Colonic mucosa (tissue), 4 donors: ENCODE measurements at regions not wholly inside any gene's neighbourhood (a gene's known extent, or its start where the extent isn't known, plus 50 kb on each side); places are given as distances from the start of the nearest gene placed in this dataset.

Experiments
- DNase-seq: peaks from one replicate; pipeline ENCODE4 v3.0.0-alpha.2; 2020
- H3K27ac ChIP-seq: fragments of 200-600 bp; one replicate; pipeline ENCODE4 v1.8.0; 2021
- H3K27me3 ChIP-seq: fragments of 200-600 bp; one replicate; pipeline ENCODE4 v1.8.0; 2021
- H3K36me3 ChIP-seq: fragments of 200-600 bp; one replicate; pipeline ENCODE4 v1.8.0; 2021
- H3K4me1 ChIP-seq: fragments of 200-600 bp; one replicate; pipeline ENCODE4 v1.8.0; 2021; ENCODE audit warnings: mild to moderate bottlenecking
- H3K4me3 ChIP-seq: fragments of 200-600 bp; one replicate; pipeline ENCODE4 v1.8.0; 2021
- H3K9ac ChIP-seq, 2 donors: one replicate each; pipeline ENCODE4 v1.7.0; 2013; ENCODE audit warnings: control low read depth in 2 of 2, low read depth in 2 of 2, low read length in 2 of 2
- H3K9me3 ChIP-seq: fragments of 200-600 bp; one replicate; pipeline ENCODE4 v1.8.0; 2021
- intact Hi-C: fragments of 100-400 bp; cut with DNase I; formaldehyde crosslinking; loops from one replicate; pipeline ENCODE4 v1.14.1; 2022
- TF ChIP-seq, protein P1 (sequence below): fragments of 200-600 bp; IDR thresholded peaks from one replicate; pipeline ENCODE4 v1.8.0; 2022; ENCODE audit warnings: antibody characterized with exemption, mild to moderate bottlenecking
- donor health status: healthy.
- donor health status: DM: no; HTN: no; CAD: no.
- donor health status: DM: no; HTN: no; CAD: no.

DNA sequence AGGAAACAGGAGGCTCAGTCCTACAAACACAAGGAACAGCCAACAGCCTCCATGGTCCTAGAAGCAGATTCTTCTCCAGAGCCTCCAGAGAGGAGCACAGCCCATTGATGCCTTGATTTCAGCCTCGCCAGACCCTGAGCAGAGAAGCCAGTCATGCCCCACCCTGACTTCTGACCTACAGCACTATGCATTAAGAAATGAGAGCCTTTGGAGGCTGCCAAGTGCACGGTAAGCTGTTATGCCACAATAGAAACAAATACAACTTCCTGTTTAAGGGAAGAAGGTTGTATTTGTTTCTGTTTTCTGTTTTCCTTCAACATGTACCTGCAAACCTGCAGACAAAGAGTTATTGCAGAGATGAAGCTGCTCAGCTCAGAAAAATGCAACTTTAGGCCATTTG lies 181.3 kb upstream of the AGAP1 start:
- TF ChIP-seq, protein P1, sequence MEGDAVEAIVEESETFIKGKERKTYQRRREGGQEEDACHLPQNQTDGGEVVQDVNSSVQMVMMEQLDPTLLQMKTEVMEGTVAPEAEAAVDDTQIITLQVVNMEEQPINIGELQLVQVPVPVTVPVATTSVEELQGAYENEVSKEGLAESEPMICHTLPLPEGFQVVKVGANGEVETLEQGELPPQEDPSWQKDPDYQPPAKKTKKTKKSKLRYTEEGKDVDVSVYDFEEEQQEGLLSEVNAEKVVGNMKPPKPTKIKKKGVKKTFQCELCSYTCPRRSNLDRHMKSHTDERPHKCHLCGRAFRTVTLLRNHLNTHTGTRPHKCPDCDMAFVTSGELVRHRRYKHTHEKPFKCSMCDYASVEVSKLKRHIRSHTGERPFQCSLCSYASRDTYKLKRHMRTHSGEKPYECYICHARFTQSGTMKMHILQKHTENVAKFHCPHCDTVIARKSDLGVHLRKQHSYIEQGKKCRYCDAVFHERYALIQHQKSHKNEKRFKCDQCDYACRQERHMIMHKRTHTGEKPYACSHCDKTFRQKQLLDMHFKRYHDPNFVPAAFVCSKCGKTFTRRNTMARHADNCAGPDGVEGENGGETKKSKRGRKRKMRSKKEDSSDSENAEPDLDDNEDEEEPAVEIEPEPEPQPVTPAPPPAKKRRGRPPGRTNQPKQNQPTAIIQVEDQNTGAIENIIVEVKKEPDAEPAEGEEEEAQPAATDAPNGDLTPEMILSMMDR = no peak
- Histone ChIP-seq H3K9ac (no peak overlapping the region), H3K4me3 (no peak overlapping the region), H3K36me3 (no peaks in the 10 kb centered on the region), H3K27ac (no peak overlapping the region), H3K27me3 (no peaks in the 10 kb centered on the region), H3K4me1 (no peaks in the 10 kb centered on the region), H3K9me3 (no peaks in the 10 kb centered on the region)
- no peak for DNase-seq
- intact Hi-C loops = no loop called here

DNA sequence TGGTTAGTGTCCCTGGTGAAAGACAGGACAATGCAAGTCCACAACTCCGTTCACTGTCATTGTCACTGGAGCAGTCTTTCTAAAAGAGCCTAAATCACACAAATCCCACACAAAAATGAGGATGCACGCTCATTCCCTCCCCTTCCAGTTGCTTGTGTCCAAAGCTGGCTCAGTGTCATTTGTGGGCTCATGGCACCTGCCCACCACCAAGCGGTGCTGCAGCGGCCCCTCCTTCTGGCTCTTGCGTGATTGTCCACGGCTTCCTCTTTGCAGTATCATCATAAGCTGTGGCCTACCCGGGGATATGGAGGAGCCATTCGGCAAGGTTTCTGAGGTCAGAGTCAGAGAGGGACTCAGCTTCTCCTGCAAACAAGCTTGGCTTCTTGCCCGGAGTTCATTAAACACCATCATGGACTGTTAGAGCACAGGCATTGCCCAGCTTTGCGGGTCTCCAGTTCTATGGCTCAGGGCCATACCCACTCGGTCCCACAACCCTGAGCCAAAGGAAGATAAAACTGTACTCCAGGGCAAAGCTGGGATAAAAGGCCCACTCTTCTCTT lies 179.4 kb upstream of the AGAP1 start:
- no peak overlapping the region for H3K27ac ChIP-seq
- no peaks in the 10 kb centered on the region for H3K9me3 ChIP-seq
- no peak overlapping the region for H3K4me3 ChIP-seq
- no peaks in the 10 kb centered on the region for H3K27me3 ChIP-seq
- no peak for DNase-seq
- no peaks in the 10 kb centered on the region for H3K4me1 ChIP-seq
- intact Hi-C loops = no loop called here
- no peak overlapping the region for H3K9ac ChIP-seq
- TF ChIP-seq, protein P1 = no peak
- no peaks in the 10 kb centered on the region for H3K36me3 ChIP-seq

DNA sequence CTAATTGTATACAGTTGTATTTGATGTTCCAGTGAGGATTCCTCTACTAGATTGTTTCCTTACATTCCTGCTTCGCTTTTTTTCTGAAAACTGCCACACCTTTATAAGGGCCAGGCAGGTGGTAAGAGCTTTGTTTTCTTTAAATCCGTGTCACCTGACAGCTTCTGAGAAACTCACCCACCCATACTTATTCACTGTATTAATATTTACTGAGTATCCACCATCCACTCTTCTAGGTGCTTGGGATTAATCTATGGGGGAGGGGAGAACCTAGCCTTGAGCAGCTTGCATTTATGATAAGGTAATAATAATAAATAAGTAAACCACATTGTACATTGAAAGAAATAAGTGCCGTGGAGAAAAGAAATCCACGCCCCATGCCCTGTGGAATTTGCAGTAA lies 174.7 kb upstream of the AGAP1 start:
- Histone ChIP-seq H3K9me3 (no peaks in the 10 kb centered on the region), H3K27me3 (no peaks in the 10 kb centered on the region), H3K4me1 (no peaks in the 10 kb centered on the region), H3K27ac (no peak overlapping the region), H3K36me3 (no peaks in the 10 kb centered on the region), H3K4me3 (no peak overlapping the region), H3K9ac (no peak overlapping the region)
- no peak for DNase-seq
- TF ChIP-seq, protein P1 = no peak
- intact Hi-C loops = no loop called here

DNA sequence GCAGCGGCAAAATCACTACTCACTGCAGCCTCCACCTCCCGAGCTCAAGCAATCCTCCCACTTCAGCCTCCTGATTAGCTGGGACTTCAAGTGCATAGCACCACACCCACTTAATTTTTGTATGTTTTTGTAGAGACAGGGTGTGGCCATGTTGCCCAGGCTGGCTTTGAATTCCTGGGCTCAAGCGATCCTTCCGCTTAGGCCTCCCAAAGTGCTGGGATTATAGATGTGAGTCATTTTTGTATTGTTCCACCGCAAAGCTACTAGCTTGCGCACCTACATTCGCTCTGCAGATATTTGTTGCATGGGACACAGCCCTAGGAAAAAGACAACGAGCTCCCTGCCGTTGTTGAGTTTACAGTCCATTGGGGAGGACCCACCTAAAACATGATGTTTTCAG lies 173.5 kb upstream of the AGAP1 start:
- Histone ChIP-seq H3K36me3 (no peaks in the 10 kb centered on the region), H3K27ac (no peak overlapping the region), H3K9ac (no peak overlapping the region), H3K27me3 (no peaks in the 10 kb centered on the region), H3K9me3 (no peaks in the 10 kb centered on the region), H3K4me1 (no peaks in the 10 kb centered on the region), H3K4me3 (no peak overlapping the region)
- DNase-seq = no peak
- TF ChIP-seq, protein P1 = no peak
- intact Hi-C loops = no loop called here

DNA sequence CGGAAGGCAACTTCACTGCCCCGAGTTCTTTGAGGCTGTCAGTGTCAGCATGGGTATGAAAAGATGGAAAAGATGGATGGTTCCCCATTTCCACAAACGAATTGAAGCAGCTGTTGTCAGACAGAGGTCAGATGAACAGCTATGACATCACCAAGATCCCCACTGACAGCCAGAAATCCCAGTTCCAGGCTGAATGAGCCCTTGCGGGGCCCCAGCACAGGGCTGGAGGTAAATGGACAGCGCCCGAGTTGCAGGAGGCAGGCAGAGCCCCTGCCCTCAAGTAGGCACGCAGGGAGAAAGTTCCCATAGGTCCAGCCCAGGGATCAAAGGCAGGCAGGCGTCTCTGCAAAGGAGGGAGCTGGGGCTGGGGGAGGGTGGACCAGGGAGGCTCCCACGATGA lies 169.5 kb upstream of the AGAP1 start:
- no peak overlapping the region for H3K27ac ChIP-seq
- H3K9me3 ChIP-seq = no peaks in the 10 kb centered on the region
- no peak overlapping the region for H3K4me3 ChIP-seq
- intact Hi-C loops = no loop called here
- no peaks in the 10 kb centered on the region for H3K4me1 ChIP-seq
- H3K27me3 ChIP-seq = no peaks in the 10 kb centered on the region
- no peak overlapping the region for H3K9ac ChIP-seq
- TF ChIP-seq, protein P1 = no peak
- DNase-seq = no peak
- H3K36me3 ChIP-seq = no peaks in the 10 kb centered on the region
